Right hindlimb (tissue), 1 donor: ENCODE measurements at regions not wholly inside any gene's neighbourhood (a gene's known extent, or its start where the extent isn't known, plus 50 kb on each side); places are given as distances from the start of the nearest gene placed in this dataset.

ENCODE experiments used
- DNase-seq: peaks from one replicate; pipeline ENCODE4 v3.0.0-alpha.2; 2018

DNA sequence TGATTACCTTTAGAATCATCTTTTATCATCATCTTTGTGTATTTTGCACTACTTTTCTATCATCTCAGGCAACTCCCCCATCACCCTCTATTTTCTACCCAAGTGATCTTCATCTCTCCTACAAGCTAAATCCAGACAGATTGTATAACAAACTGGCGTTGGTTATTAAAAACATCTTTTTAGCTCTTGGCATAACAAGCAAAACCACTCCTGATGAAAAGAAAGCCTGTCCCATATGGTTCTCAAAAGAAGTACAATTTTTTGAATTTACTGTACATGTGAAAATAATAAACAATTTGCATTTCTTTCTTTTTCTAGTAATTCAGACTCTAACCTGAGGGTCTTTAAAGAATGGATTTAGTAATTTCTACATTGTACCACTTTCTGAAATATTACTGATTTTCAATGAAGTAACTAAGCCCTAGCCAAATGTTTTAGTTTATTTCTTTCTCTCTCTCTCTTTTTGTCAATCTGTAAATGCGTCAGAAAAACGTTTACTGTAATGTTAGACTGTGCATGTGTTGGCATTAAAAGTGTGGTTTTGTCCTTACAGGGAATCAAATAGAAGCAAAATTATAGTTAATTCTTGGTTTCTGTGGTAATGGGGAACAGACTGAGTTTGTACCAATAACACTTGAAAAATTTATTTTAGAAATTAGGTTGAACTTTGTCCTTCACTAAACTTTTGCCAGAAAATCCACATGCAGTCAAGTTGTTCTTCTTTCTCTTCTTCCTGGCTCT, 52.5 kb upstream of the RPS23 start:
- DNase-seq: no peak

DNA sequence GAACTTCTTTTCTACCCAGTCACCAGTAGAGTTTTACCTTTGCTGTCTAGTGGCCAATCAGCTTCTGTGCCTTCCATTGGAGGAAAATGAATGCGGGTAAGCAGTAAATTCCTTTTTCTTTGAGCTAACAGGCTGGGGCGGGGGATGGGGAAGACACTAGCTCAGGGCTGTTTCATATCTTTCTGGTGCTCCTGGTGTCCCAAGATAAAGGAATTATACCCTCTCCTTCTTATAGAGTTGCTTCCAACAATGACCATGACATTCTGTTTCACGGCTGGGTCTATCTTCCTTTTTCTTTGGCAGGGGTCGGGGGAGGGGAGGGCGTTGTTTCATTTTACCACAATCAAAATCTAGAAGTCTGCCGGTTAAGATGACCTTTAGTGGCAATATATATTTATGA, 51.2 kb upstream of the RPS23 start:
- no peak for DNase-seq
